Myocyte (in vitro differentiated cells): ENCODE measurements at regions not wholly inside any gene's neighbourhood (a gene's known extent, or its start where the extent isn't known, plus 50 kb on each side); places are given as distances from the start of the nearest gene placed in this dataset.
A peak's percentile ranks its signal among the peaks of the same experiment; 100 is the strongest.

Source experiments
- DNase-seq: peaks from one replicate; pipeline ENCODE4 v3.0.0-alpha.2; 2012; ENCODE audit warnings: low read depth

DNA sequence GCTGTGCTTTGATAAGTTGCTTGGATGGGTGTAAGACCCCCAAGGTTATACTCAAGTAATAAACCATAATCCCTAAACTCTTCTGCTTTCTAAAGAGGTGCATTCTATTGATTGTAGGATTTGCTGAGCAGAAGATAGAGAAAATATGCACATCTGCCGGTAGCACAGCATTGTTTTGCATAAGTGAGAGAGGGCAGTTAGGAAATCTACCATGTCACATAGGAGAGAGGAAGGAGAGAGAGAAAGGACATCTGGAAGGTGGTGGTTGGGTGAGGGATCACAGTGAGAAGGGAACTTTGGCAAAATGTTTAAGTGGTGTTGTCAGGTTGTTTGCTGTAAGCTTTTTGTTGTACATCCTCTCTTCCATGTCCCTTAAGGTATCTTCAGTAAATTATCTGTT lies 73.6 kb upstream of the BDNF start:
- no peak for DNase-seq

DNA sequence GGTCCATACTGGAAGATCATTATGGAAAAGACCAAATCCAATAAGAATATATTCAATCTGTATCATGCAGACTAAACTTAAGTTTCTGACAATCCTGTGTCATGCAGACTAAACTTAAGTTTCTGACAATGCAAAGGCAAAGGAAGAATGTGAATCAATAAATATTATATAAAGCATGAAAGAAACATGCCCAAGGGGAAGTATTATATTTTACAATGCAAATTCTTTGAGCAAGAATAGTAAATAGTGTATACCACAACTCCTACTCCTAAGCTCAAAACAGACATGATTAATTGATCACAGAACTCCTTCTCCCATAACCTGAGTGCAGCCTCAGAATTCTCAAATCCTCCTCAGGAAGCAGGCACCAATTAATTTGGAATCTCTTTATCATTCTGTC lies 71.3 kb upstream of the BDNF start:
- no peak for DNase-seq

DNA sequence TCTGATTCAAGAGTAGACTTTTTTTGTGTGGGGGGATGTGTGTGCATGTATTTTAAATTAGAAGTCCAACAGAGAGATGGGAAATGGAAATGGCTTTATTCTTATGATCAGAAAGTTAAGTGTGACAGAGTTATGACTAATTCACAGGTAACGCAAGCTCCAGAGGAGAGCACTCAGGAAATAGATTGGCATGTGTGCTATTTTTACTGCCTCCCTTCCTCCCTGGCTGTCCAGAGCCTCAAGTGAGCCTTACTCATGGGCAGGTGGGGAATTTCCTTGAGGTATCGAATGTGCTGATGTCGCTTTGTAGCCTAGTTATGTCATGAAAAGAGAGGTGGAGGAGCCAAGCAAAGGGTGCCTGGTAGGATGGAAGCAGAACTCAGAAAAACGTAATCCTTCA lies 70.3 kb upstream of the BDNF start:
- DNase-seq = no peak

DNA sequence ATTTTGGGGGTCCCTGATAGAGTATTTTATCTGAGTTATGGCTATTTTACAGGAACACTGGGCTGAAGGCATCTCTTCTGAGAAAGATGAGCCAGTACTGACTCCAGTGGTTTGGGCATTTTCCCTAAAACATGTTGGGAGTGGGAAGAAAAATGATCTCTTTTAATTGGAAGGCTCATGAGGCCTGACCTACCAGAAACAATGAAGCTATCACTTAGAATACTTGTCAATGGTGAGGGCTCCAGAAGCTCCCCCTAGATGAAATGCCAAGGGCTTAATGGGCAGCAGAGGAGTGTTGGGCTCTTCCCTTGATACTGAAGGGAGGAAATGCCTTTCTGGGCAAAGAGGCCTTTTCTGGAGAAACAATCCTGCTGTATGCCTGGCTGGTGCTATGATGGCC lies 63.5 kb upstream of the BDNF start:
- DNase-seq = no peak

DNA sequence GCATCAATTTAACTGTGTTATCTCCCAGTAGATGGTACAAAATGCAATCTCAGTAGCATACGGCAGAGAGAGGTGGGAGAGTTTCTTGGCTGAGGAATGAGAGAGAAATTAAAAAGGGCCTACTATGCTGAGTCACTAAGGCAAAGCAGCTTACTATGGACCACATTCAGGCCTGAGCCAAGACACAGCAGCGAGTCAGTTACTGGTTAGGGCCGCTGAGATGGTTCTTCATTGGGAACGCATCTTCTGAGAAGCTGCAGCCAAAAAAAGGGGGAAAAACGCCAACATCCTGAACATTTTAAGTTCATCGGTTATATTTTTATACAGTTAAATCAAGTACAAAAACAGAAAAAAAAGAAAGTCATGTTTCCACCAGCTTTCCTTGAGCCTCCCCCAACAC lies 61.1 kb upstream of the BDNF start:
- DNase-seq = no peak

DNA sequence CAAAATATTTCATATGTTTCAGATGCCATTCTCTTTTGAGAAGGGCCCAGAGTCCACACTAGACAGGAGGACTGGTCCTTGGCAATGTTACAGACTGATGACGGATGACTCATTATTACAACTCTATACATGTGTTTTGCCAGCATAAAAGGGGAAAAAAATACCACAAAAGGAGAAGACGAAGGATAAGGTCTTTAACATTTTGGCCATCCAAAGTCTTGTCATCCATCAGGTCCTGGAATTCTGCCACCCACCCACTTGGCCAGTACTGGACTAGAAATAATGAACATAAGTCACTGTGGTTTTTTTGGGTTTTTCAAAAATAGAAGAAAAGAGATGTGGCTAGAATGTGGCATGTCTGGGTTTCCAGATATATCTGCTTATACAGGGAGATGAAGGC lies 57.7 kb upstream of the BDNF start:
- peak; percentile 80 for DNase-seq

DNA sequence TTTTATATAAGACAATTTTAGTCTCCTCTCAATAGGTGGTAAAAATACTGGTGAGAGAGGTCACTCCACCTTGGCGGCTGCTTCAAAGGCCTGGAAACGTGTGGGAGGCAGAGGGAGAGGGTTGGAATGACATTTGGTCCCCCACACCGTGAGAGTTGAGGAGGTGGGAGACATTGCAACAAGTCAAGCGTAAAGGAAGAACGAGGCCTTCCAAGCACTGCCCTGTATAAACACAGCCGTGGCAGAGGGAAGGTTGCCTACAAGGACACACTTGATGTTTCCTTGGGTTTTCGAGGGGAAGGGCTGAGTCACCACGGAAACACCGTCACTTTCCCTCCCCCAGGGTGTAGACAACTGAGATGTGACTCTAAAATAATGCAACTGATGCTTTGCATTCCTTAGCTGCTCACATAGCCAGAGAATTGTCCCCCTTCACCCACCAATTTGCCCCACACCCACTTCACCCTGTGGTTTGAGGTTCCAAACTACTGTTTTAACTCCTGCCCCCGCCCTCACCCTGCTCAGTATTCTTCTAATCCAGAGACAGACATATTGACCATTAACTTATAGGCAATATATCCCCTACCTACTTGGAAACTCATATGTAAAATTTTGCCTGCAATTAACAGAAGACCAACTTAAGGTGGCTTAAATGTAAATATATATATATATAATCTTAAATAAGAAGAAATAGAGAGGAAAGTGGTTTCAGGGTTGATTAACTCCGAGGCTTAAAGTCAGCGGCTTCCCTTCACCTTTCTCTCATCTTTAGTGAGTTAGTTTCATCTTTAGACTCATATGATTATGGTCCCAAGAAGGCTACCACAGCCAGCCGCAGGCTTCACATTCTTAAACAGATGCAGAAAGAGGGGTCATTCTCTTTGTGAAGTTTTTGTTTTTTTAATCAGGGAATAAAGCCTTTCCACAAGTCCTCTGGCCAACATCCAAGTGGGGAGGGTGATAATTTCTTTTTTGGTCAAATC lies 54.1 kb upstream of the BDNF start:
- peak; percentile 39 for DNase-seq
